WI38 (cell line): ENCODE measurements at regions not wholly inside any gene's neighbourhood (a gene's known extent, or its start where the extent isn't known, plus 50 kb on each side); places are given as distances from the start of the nearest gene placed in this dataset.

ENCODE experiments used
- H3K4me3 ChIP-seq: 2 replicates; pipeline ENCODE4 v1.5.1; 2011; ENCODE audit warnings: low read depth, mild to moderate bottlenecking, control low read depth, low read length
- CTCF ChIP-seq: IDR thresholded peaks from 2 replicates; pipeline ENCODE4 v1.5.1; 2012; ENCODE audit warnings: low read depth, mild to moderate bottlenecking, control low read depth, low read length

DNA sequence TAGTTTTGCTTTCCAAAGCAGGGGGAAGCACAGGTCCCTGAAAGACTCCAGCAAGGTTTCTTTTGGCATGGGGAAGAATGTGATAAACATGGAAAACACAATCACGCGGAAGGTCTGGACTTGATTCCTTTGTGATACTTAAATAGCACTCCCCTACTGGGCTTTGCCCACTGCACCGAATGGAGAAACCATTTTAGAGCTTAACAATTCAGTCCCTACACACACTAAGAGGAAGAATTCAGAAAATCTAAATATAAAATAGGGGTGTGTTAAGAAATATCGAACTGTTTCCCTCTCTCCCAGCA is 71.4 kb upstream of the NHSL1 start:
- peak overlapping the region; percentile 64 for H3K4me3 ChIP-seq
- no peak for TF ChIP-seq CTCF

- no peak for TF ChIP-seq CTCF
- peak overlapping the region; percentile 64 for H3K4me3 ChIP-seq
These were observed 71.9 kb upstream of the NHSL1 start for GRCh38 chr6:138571181-138571580.

DNA sequence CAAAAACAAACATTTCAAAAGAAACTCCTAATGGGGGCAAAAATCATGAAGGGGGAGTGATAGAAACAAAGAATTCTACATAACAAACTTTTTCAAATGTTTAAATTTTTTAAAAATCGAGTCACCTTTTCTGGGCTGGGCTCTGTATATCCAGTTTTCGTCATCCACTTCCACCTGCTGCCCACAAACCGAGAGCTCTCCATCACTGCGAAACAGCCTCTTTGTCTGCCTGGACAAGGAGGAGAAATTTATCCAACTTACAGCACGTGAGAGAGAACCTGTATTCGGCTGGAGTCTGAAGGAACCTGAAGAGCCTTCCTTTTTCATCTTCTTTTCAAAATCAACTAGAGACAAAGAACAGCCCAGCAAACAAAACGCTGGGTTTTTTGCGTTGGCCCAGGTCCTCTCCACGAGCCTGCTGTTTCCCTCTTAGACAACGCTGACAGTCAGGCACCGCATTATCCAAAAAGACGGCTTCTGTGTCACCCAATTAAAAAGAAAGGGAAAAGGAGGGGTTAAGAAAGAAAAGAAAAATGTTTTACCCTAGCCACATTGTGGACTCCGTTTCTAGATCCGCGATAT is 72.4 kb upstream of the NHSL1 start:
- H3K4me3 ChIP-seq = peak overlapping the region; percentile 64
- no peak for TF ChIP-seq CTCF

- no peak for TF ChIP-seq CTCF
- H3K4me3 ChIP-seq = peak overlapping the region; percentile 64
These were observed 73.0 kb upstream of the NHSL1 start for GRCh38 chr6:138572167-138572875.

DNA sequence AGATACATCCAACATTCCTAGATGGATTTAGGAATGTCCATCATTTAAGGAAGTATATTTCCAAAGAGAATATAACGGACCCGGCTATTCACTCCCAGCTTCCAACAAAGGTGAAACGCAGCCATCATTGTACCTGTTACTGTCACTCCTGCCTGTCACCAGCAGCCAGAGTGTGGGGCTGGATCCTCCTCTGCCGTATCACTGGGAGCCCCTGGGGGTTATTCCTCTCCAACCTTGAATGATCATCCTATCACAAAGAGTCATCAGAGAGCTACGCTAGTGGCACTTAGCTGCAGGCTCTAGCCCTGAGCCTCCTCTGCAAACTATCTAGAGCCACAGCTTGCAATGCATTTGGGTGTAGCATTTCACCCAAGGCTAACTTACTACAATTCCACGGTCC is 73.6 kb upstream of the NHSL1 start:
- H3K4me3 ChIP-seq = no peak overlapping the region
- no peak for TF ChIP-seq CTCF

DNA sequence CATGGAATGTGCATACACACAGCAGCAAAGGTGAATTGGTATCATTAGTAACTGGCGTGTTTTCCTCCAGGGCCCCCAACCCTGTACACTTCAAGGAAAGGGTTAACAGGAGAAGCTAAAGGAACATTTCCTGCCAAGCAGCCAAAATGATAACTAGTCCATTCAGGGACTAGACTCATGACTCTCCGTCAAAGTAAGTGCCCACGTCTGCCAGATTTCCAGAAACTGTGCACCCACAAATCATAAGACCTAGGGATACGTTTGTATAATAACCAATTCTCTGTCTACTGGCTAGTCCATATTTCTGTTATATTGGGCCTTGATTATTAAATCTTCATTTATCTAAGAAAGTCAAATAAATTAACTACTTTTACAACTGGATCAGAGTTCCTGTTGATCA is 76.0 kb upstream of the NHSL1 start:
- TF ChIP-seq CTCF = no peak
- H3K4me3 ChIP-seq = no peak overlapping the region

- H3K4me3 ChIP-seq = no peak overlapping the region
- no peak for TF ChIP-seq CTCF
These were observed 77.0 kb upstream of the NHSL1 start for GRCh38 chr6:138576313-138576712.
